ENCODE measurements at regions not wholly inside any gene's neighbourhood (a gene's known extent, or its start where the extent isn't known, plus 50 kb on each side); places are given as distances from the start of the nearest gene placed in this dataset.

GRCh38 chr15:53133255-53133850 lies 343.2 kb upstream of the ONECUT1 start:
- no peaks in the 10 kb centered on the region for H3K27me3 ChIP-seq
- H3K9me3 ChIP-seq: no peaks in the 10 kb centered on the region
- ATAC-seq (no peak), DNase-seq (no peak)
- intact Hi-C loops (cut with DNase I): loop anchor here in 1 of 10 donors (10.0 kb wide), 1 partner anchor 59 kb away; no protein-coding TSS in a partner anchor
- no peaks in the 10 kb centered on the region for H3K36me3 ChIP-seq
- no peak for TF ChIP-seq POLR2A (IDR thresholded peaks at IDR 0.05)
- TF ChIP-seq CTCF (IDR thresholded peaks at IDR 0.05): no peak
- H3K4me1 ChIP-seq: no peaks in the 10 kb centered on the region
- WGBS, 4 donors: 58 to 71% (median 67%) methylated on average over 6 of the region's 6 CpGs
- no peak overlapping the region for H3K27ac ChIP-seq
- no peak overlapping the region for H3K4me3 ChIP-seq

- WGBS, 4 donors: 89 to 98% (median 94%) methylated on average over 3 of the region's 3 CpGs
Measured at GRCh38 chr15:53130943-53131342, 340.8 kb upstream of the ONECUT1 start.

GRCh38 chr15:53129121-53129904 lies 339.2 kb upstream of the ONECUT1 start:
- intact Hi-C loops (cut with DNase I): no loop called here
- 45 to 49% (median 46%) methylated on average over 12 of the region's 12 CpGs for WGBS, 4 donors

More at GRCh38 chr15:53130943-53131342, 340.8 kb upstream of the ONECUT1 start:
- no peak for TF ChIP-seq CTCF (IDR thresholded peaks at IDR 0.05)
- no peak for TF ChIP-seq POLR2A (IDR thresholded peaks at IDR 0.05)
- no peaks in the 10 kb centered on the region for H3K9me3 ChIP-seq
- no peak for DNase-seq
- H3K27ac ChIP-seq: no peak overlapping the region
- no peak overlapping the region for H3K4me3 ChIP-seq
- H3K36me3 ChIP-seq: no peaks in the 10 kb centered on the region
- no peak for ATAC-seq
- intact Hi-C loops (cut with DNase I): loop anchor here in 1 of 10 donors (10.0 kb wide), 1 partner anchor 56 kb away; no protein-coding TSS in a partner anchor
- H3K27me3 ChIP-seq: peaks cover 0 to 3% (median 0%) of the 10 kb centered on the region in 9 donors
- no peaks in the 10 kb centered on the region for H3K4me1 ChIP-seq

More at GRCh38 chr15:53129121-53129904, 339.2 kb upstream of the ONECUT1 start:
- DNase-seq: no peak
- Histone ChIP-seq H3K27ac (no peak overlapping the region), H3K4me3 (no peak overlapping the region), H3K36me3 (no peaks in the 10 kb centered on the region), H3K27me3 (peaks cover 0 to 4% (median 0%) of the 10 kb centered on the region in 9 donors), H3K4me1 (no peaks in the 10 kb centered on the region), H3K9me3 (no peaks in the 10 kb centered on the region)
- TF ChIP-seq CTCF (IDR thresholded peaks at IDR 0.05) (no peak), POLR2A (IDR thresholded peaks at IDR 0.05) (no peak)
- ATAC-seq: no peak
